Peyer's patch (tissue), 4 donors: ENCODE measurements at regions not wholly inside any gene's neighbourhood (a gene's known extent, or its start where the extent isn't known, plus 50 kb on each side); places are given as distances from the start of the nearest gene placed in this dataset.

Source experiments
- DNase-seq, 3 donors: peaks; one replicate each; pipeline ENCODE4 v3.0.0-alpha.2; 2017 to 2019
- H3K27ac ChIP-seq, 4 donors: fragments of 200-600 bp; sonication (generic); one replicate each; pipeline ENCODE4 v1.5.1; 2016 to 2019
- H3K27me3 ChIP-seq, 2 donors: fragments of 200-600 bp; sonication (generic); one replicate each; pipeline ENCODE4 v1.5.1; 2019
- H3K36me3 ChIP-seq, 3 donors: fragments of 200-600 bp; sonication (generic); one replicate each; pipeline ENCODE4 v1.5.1; 2016 to 2019
- H3K4me1 ChIP-seq, 4 donors: fragments of 200-600 bp; sonication (generic); one replicate each; pipeline ENCODE4 v1.5.1; 2016 to 2019
- H3K4me3 ChIP-seq, 4 donors: fragments of 200-600 bp; sonication (generic); 1 replicate in 3 of 4; 2 replicates in 1 of 4; pipeline ENCODE4 v1.5.1; 2016 to 2019; ENCODE audit warnings: mild to moderate bottlenecking in 1 of 4
- H3K9me3 ChIP-seq, 4 donors: fragments of 200-600 bp; sonication (generic); one replicate each; pipeline ENCODE4 v1.5.1; 2016 to 2019; ENCODE audit warnings: mild to moderate bottlenecking in 1 of 4
- CTCF ChIP-seq, 6 experiments: fragments of 450-650 bp in 4 of 6; fragments of 200-600 bp in 2 of 6; sonication (generic) in 1 of 6; IDR thresholded peaks; one replicate each; pipeline ENCODE4 v1.5.1; 2017 to 2019; ENCODE audit warnings: antibody characterized with exemption in 6 of 6, mild to moderate bottlenecking in 3 of 6, moderate library complexity in 1 of 6
- POLR2A ChIP-seq, 2 donors: fragments of 450-650 bp; IDR thresholded peaks; one replicate each; pipeline ENCODE4 v1.5.1; 2017; ENCODE audit warnings: antibody characterized with exemption in 2 of 2, mild to moderate bottlenecking in 2 of 2, moderate library complexity in 2 of 2

- H3K27me3 ChIP-seq, result no peaks in the 10 kb centered on the region
- TF ChIP-seq CTCF (IDR thresholded peaks at IDR 0.05), result no peak
- TF ChIP-seq POLR2A (IDR thresholded peaks at IDR 0.05), result no peak
- no peaks in the 10 kb centered on the region for H3K36me3 ChIP-seq
- no peak overlapping the region for H3K4me3 ChIP-seq
- no peak for DNase-seq
- H3K9me3 ChIP-seq, result no peaks in the 10 kb centered on the region
- H3K4me1 ChIP-seq, result peaks cover 0 to 16% (median 8%) of the 10 kb centered on the region in 4 donors
- H3K27ac ChIP-seq, result no peak overlapping the region
These were observed 58.5 kb upstream of the MGAT5 start for GRCh38 chr2:134195341-134195740.

- no peak overlapping the region for H3K27ac ChIP-seq
These were observed 56.4 kb upstream of the MGAT5 start for GRCh38 chr2:134197445-134197844.

GRCh38 chr2:134198006-134198634 lies 55.8 kb upstream of the MGAT5 start:
- Histone ChIP-seq H3K27ac (no peak overlapping the region), H3K4me1 (peaks cover 0 to 16% (median 8%) of the 10 kb centered on the region in 4 donors), H3K4me3 (no peak overlapping the region), H3K36me3 (no peaks in the 10 kb centered on the region), H3K9me3 (no peaks in the 10 kb centered on the region), H3K27me3 (no peaks in the 10 kb centered on the region)
- no peak for TF ChIP-seq CTCF (IDR thresholded peaks at IDR 0.05)
- no peak for TF ChIP-seq POLR2A (IDR thresholded peaks at IDR 0.05)
- no peak for DNase-seq

More at GRCh38 chr2:134197445-134197844, 56.4 kb upstream of the MGAT5 start:
- H3K27me3 ChIP-seq, result no peaks in the 10 kb centered on the region
- TF ChIP-seq POLR2A (IDR thresholded peaks at IDR 0.05), result no peak
- peaks cover 0 to 16% (median 8%) of the 10 kb centered on the region in 4 donors for H3K4me1 ChIP-seq
- H3K36me3 ChIP-seq, result no peaks in the 10 kb centered on the region
- DNase-seq, result no peak
- H3K9me3 ChIP-seq, result no peaks in the 10 kb centered on the region
- no peak overlapping the region for H3K4me3 ChIP-seq

DNA sequence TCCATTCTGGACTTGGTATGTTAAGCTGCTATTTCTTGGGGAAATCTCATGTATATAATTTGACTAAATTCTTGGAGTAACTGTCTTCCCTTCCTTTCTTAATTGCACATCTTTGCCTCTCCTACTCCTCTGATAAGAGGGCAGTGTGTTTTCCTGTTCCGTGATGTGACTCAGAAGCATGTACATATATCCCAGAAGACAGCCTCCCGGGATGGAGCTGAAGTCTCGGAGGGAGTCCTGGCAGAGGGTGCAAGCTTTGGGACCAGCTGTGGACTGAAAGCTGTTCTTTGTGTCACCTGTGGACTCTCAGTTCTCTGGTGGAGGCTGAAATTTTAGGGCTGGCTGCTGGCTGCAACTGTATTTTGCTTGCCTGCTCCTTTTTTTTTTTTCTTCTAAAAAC lies 54.7 kb upstream of the MGAT5 start:
- Histone ChIP-seq H3K4me1 (peaks cover 0 to 16% (median 8%) of the 10 kb centered on the region in 4 donors), H3K36me3 (no peaks in the 10 kb centered on the region), H3K4me3 (no peak overlapping the region), H3K27ac (no peak overlapping the region), H3K9me3 (no peaks in the 10 kb centered on the region), H3K27me3 (no peaks in the 10 kb centered on the region)
- TF ChIP-seq POLR2A (IDR thresholded peaks at IDR 0.05), result no peak
- no peak for TF ChIP-seq CTCF (IDR thresholded peaks at IDR 0.05)
- DNase-seq, result no peak

- Histone ChIP-seq H3K9me3 (no peaks in the 10 kb centered on the region), H3K36me3 (no peaks in the 10 kb centered on the region), H3K27ac (no peak overlapping the region), H3K27me3 (no peaks in the 10 kb centered on the region), H3K4me3 (no peak overlapping the region), H3K4me1 (peaks cover 0 to 22% (median 5%) of the 10 kb centered on the region in 4 donors)
- TF ChIP-seq POLR2A (IDR thresholded peaks at IDR 0.05) (no peak), CTCF (IDR thresholded peaks at IDR 0.05) (no peak)
- no peak for DNase-seq
These were observed 53.7 kb upstream of the MGAT5 start for GRCh38 chr2:134200036-134200618.

- peaks cover 0 to 36% (median 13%) of the 10 kb centered on the region in 4 donors for H3K4me1 ChIP-seq
- TF ChIP-seq CTCF (IDR thresholded peaks at IDR 0.05) (no peak), POLR2A (IDR thresholded peaks at IDR 0.05) (no peak)
- H3K9me3 ChIP-seq, result no peaks in the 10 kb centered on the region
- no peak overlapping the region for H3K27ac ChIP-seq
- H3K4me3 ChIP-seq, result no peak overlapping the region
- no peaks in the 10 kb centered on the region for H3K27me3 ChIP-seq
- no peak for DNase-seq
- H3K36me3 ChIP-seq, result no peaks in the 10 kb centered on the region
These were observed 52.3 kb upstream of the MGAT5 start for GRCh38 chr2:134201533-134201932.
